PC-9 (cell line): ENCODE measurements at regions not wholly inside any gene's neighbourhood (a gene's known extent, or its start where the extent isn't known, plus 50 kb on each side); places are given as distances from the start of the nearest gene placed in this dataset.

ENCODE experiments used
- BruUV-seq: library from RNA; stranded (reverse); fragments of 400-500 nt; replicated peaks from 2 replicates; lab custom pipeline; 2021; lab: Mats Ljungman, UMichigan
- CTCF ChIA-PET: fragments of 300-600 bp; sonication (Branson Sonifier 250); formaldehyde crosslinking; loops from one replicate; lab custom pipeline; 2022; ENCODE audit warnings: antibody characterized with exemption; lab: Charles Lee
- POLR2A ChIA-PET: fragments of 300-600 bp; sonication (Branson Sonifier 250); formaldehyde crosslinking; loops from one replicate; lab custom pipeline; 2022; ENCODE audit warnings: antibody characterized with exemption; ENCODE audit not compliant: unreplicated experiment; lab: Charles Lee
- DNase-seq, 2 experiments: peaks; one replicate each; pipeline versions ENCODE4 v3.0.0 to v3.0.0-alpha.2; 2015 to 2022; ENCODE audit warnings: mixed read lengths in 1 of 2
- H2AFZ ChIP-seq: fragments of 200-600 bp; sonication (generic); 2 replicates; pipeline ENCODE4 v1.8.1; 2017; ENCODE audit warnings: antibody characterized with exemption
- H3F3A ChIP-seq: fragments of 200-600 bp; sonication (generic); 2 replicates; pipeline ENCODE4 v1.8.1; 2017; ENCODE audit warnings: antibody characterized with exemption, mild to moderate bottlenecking, low read depth; ENCODE audit not compliant: insufficient read depth
- H3K27ac ChIP-seq: fragments of 200-600 bp; sonication (generic); 2 replicates; pipeline ENCODE4 v1.6.1; 2016; ENCODE audit warnings: mixed run types
- H3K27me3 ChIP-seq: fragments of 200-600 bp; sonication (generic); 2 replicates; pipeline ENCODE4 v1.6.1; 2016; ENCODE audit warnings: low read depth, mixed run types; ENCODE audit not compliant: insufficient read depth
- H3K36me3 ChIP-seq: fragments of 200-600 bp; sonication (generic); 2 replicates; pipeline ENCODE4 v1.6.1; 2016; ENCODE audit warnings: low read depth, mixed run types
- H3K4me1 ChIP-seq: fragments of 200-600 bp; sonication (generic); replicated peaks from 2 replicates; pipeline ENCODE4 v1.6.1; 2016; ENCODE audit warnings: mixed run types; ENCODE audit not compliant: insufficient read depth
- H3K4me2 ChIP-seq: fragments of 200-600 bp; sonication (generic); 2 replicates; pipeline ENCODE4 v1.6.1; 2017; ENCODE audit warnings: mixed run types
- H3K4me3 ChIP-seq: fragments of 200-600 bp; sonication (generic); 2 replicates; pipeline ENCODE4 v1.6.1; 2016; ENCODE audit warnings: mixed run types
- H3K79me2 ChIP-seq: fragments of 200-600 bp; sonication (generic); 2 replicates; pipeline ENCODE4 v1.6.1; 2017; ENCODE audit warnings: low read depth, mixed run types
- H3K9me2 ChIP-seq: fragments of 200-600 bp; sonication (generic); 2 replicates; pipeline ENCODE4 v1.8.1; 2017; ENCODE audit warnings: mild to moderate bottlenecking; ENCODE audit not compliant: insufficient read depth
- H3K9me3 ChIP-seq: fragments of 200-600 bp; sonication (generic); 2 replicates; pipeline ENCODE4 v1.8.1; 2016; ENCODE audit warnings: low read depth; ENCODE audit not compliant: insufficient read depth
- H4K20me1 ChIP-seq: fragments of 200-600 bp; sonication (generic); 2 replicates; pipeline ENCODE4 v1.8.1; 2017; ENCODE audit not compliant: insufficient read depth
- EZH2 ChIP-seq: fragments of 200-600 bp; sonication (generic); IDR thresholded peaks from 2 replicates; pipeline ENCODE4 v1.8.0; 2017; ENCODE audit warnings: antibody characterized with exemption, low read depth
- intact Hi-C: fragments of 100-400 bp; cut with micrococcal nuclease; formaldehyde crosslinking; loops from one replicate; pipeline ENCODE4 v1.10.0; 2022; ENCODE audit not compliant: unreplicated experiment
- TF ChIP-seq, protein P1 (sequence below): fragments of 200-600 bp; sonication (generic); conservative IDR thresholded peaks from 2 replicates; pipeline ENCODE4 v1.6.1; 2017; ENCODE audit warnings: mixed run types, antibody characterized with exemption, mild to moderate bottlenecking, moderate library complexity

DNA sequence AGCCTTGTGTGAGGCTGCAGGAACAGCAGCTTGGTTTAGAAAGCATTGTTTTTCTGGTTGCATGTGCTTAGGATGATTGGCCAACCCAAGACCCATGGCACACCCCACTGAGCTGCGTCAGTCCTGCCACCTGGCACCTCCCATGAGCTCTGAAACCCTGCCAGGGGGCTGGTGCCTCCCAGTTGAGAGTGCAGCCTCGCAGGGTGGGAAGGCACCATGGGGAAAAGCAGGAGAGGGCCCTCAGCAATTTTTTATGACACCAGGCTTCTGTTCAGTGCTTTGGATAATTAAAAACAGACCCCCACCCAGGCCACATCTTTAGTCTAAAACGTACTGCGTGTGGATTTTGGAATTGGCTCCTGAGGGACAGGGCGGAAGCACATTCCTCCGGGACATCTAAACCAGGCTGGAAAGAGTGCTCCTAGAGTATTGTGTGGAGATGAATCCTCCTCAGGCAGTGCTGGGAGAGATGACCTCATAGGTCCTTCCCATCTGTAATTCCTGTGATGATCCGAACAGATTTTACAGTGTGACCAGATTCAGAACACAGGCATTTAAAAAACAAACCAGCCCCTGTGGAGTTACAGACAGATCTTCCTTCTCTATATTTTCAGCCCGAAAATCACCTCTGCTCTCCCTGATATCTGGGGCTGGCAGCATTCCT lies 438.3 kb downstream of the ZNF521 start:
- POLR2A ChIA-PET, result no interaction called here
- no peak overlapping the region for H2AFZ ChIP-seq
- no peaks in the 10 kb centered on the region for H3K36me3 ChIP-seq
- no peaks in the 10 kb centered on the region for H3K9me2 ChIP-seq
- no peak for TF ChIP-seq EZH2
- TF ChIP-seq, protein P1, sequence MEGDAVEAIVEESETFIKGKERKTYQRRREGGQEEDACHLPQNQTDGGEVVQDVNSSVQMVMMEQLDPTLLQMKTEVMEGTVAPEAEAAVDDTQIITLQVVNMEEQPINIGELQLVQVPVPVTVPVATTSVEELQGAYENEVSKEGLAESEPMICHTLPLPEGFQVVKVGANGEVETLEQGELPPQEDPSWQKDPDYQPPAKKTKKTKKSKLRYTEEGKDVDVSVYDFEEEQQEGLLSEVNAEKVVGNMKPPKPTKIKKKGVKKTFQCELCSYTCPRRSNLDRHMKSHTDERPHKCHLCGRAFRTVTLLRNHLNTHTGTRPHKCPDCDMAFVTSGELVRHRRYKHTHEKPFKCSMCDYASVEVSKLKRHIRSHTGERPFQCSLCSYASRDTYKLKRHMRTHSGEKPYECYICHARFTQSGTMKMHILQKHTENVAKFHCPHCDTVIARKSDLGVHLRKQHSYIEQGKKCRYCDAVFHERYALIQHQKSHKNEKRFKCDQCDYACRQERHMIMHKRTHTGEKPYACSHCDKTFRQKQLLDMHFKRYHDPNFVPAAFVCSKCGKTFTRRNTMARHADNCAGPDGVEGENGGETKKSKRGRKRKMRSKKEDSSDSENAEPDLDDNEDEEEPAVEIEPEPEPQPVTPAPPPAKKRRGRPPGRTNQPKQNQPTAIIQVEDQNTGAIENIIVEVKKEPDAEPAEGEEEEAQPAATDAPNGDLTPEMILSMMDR, result no peak
- H3F3A ChIP-seq, result no peaks in the 10 kb centered on the region
- no peaks in the 10 kb centered on the region for H3K79me2 ChIP-seq
- DNase-seq, result no peak
- no peak overlapping the region for H3K4me3 ChIP-seq
- no peaks in the 10 kb centered on the region for H4K20me1 ChIP-seq
- H3K27ac ChIP-seq, result no peak overlapping the region
- H3K4me1 ChIP-seq, result no peaks in the 10 kb centered on the region
- H3K9me3 ChIP-seq, result no peaks in the 10 kb centered on the region
- no TSS peak for BruUV-seq
- intact Hi-C loops, result no loop called here
- H3K4me2 ChIP-seq, result no peak overlapping the region
- CTCF ChIA-PET, result no interaction called here
- H3K27me3 ChIP-seq, result 0 out of 2 replicates have a peak, but pooled peaks cover 2% of the 10 kb centered on the region

DNA sequence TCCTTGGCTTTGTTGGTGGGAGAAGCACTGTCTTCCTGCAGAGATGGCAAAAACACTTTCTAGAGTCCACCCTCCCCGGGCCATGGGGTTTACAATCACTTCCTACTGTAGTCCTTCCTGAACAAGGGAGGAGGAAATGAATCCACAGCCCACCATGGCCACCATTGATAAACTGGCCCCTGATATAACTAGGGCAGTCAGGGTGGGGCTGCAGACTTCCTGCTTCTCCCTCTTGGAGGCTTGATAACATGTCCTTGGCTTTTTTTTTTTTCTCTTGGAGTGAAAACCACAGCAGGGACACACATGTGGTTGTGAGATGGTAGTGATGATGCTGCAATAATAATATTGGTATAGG lies 437.8 kb downstream of the ZNF521 start:
- Histone ChIP-seq H3F3A (no peaks in the 10 kb centered on the region), H3K4me3 (no peak overlapping the region), H3K9me2 (no peaks in the 10 kb centered on the region), H3K9me3 (no peaks in the 10 kb centered on the region), H2AFZ (no peak overlapping the region), H3K4me2 (no peak overlapping the region), H4K20me1 (no peaks in the 10 kb centered on the region), H3K27ac (no peak overlapping the region), H3K27me3 (peaks cover 7% of the 10 kb centered on the region; the same call in 1 of the 2 replicates), H3K79me2 (no peaks in the 10 kb centered on the region), H3K36me3 (no peaks in the 10 kb centered on the region), H3K4me1 (no peaks in the 10 kb centered on the region)
- POLR2A ChIA-PET, result no interaction called here
- no peak for DNase-seq
- no TSS peak for BruUV-seq
- CTCF ChIA-PET, result no interaction called here
- TF ChIP-seq EZH2, result no peak
- TF ChIP-seq, protein P1, result no peak
- intact Hi-C loops, result no loop called here

DNA sequence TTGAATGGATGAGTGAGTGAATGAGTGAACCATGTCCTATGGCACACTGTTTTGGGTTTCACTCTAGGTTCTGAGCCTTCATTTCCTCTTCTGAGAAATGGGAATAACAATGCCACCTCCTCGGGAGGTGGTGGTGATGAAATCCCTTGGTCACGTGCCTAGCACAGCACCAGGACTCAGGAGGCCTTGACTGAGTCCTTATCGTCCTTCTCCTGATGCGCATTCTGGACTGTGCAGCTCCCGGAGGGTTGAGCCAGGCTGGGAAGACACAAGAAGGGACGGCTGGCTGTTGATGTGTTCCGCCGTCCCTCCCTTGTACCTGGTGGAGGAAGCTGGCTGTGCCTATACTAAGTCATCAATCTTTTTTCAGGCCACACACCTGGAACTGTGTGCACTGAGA lies 437.3 kb downstream of the ZNF521 start:
- Histone ChIP-seq H3K9me3 (no peaks in the 10 kb centered on the region), H4K20me1 (no peaks in the 10 kb centered on the region), H3K4me2 (no peak overlapping the region), H3F3A (no peaks in the 10 kb centered on the region), H3K4me1 (no peaks in the 10 kb centered on the region), H3K27ac (no peak overlapping the region), H3K4me3 (no peak overlapping the region), H3K9me2 (no peaks in the 10 kb centered on the region), H2AFZ (no peak overlapping the region), H3K27me3 (peaks cover 9% of the 10 kb centered on the region; the same call in 1 of the 2 replicates), H3K79me2 (no peaks in the 10 kb centered on the region), H3K36me3 (no peaks in the 10 kb centered on the region)
- no peak for TF ChIP-seq EZH2
- TF ChIP-seq, protein P1, result no peak
- DNase-seq, result no peak
- ChIA-PET POLR2A (interaction anchor here (0.6 kb wide), 1 partner anchor 275 kb away, joined by 4 read pairs; no protein-coding TSS in a partner anchor), CTCF (no interaction called here)
- no TSS peak for BruUV-seq
- intact Hi-C loops, result no loop called here
